ENCODE measurements at regions not wholly inside any gene's neighbourhood (a gene's known extent, or its start where the extent isn't known, plus 50 kb on each side); places are given as distances from the start of the nearest gene placed in this dataset.

DNA sequence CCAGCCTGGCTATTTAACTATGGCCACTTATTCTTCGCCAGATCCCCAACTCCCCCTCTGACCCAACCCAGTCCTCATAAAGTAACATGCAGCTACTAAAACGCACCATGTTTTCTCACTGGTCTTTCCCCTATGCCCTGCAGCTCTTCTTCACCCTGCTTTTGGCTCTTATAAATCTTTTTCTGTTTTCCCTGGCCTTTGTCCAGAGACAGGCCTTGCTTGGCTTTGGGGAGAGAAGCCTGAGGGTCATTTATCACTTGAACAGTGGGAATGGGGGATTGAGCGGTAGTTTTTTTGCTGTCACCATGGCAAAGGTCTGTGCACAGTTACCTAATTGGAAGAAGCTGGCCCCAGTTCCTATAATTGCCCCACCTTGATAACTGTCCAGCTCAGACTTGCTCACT is 202.9 kb upstream of the NT5C1B start (continued):
- TF ChIP-seq, protein P1, sequence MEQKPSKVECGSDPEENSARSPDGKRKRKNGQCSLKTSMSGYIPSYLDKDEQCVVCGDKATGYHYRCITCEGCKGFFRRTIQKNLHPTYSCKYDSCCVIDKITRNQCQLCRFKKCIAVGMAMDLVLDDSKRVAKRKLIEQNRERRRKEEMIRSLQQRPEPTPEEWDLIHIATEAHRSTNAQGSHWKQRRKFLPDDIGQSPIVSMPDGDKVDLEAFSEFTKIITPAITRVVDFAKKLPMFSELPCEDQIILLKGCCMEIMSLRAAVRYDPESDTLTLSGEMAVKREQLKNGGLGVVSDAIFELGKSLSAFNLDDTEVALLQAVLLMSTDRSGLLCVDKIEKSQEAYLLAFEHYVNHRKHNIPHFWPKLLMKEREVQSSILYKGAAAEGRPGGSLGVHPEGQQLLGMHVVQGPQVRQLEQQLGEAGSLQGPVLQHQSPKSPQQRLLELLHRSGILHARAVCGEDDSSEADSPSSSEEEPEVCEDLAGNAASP (CRISPR knock-in tag; IDR thresholded peaks at IDR 0.05; ENCODE audit: borderline replicate concordance): no peak
- TF ChIP-seq DR1 (CRISPR knock-in tag; IDR thresholded peaks at IDR 0.05): no peak
- TF ChIP-seq, protein P2, sequence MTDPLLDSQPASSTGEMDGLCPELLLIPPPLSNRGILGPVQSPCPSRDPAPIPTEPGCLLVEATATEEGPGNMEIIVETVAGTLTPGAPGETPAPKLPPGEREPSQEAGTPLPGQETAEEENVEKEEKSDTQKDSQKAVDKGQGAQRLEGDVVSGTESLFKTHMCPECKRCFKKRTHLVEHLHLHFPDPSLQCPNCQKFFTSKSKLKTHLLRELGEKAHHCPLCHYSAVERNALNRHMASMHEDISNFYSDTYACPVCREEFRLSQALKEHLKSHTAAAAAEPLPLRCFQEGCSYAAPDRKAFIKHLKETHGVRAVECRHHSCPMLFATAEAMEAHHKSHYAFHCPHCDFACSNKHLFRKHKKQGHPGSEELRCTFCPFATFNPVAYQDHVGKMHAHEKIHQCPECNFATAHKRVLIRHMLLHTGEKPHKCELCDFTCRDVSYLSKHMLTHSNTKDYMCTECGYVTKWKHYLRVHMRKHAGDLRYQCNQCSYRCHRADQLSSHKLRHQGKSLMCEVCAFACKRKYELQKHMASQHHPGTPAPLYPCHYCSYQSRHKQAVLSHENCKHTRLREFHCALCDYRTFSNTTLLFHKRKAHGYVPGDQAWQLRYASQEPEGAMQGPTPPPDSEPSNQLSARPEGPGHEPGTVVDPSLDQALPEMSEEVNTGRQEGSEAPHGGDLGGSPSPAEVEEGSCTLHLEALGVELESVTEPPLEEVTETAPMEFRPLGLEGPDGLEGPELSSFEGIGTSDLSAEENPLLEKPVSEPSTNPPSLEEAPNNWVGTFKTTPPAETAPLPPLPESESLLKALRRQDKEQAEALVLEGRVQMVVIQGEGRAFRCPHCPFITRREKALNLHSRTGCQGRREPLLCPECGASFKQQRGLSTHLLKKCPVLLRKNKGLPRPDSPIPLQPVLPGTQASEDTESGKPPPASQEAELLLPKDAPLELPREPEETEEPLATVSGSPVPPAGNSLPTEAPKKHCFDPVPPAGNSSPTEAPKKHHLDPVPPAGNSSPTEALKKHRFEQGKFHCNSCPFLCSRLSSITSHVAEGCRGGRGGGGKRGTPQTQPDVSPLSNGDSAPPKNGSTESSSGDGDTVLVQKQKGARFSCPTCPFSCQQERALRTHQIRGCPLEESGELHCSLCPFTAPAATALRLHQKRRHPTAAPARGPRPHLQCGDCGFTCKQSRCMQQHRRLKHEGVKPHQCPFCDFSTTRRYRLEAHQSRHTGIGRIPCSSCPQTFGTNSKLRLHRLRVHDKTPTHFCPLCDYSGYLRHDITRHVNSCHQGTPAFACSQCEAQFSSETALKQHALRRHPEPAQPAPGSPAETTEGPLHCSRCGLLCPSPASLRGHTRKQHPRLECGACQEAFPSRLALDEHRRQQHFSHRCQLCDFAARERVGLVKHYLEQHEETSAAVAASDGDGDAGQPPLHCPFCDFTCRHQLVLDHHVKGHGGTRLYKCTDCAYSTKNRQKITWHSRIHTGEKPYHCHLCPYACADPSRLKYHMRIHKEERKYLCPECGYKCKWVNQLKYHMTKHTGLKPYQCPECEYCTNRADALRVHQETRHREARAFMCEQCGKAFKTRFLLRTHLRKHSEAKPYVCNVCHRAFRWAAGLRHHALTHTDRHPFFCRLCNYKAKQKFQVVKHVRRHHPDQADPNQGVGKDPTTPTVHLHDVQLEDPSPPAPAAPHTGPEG (CRISPR knock-in tag; IDR thresholded peaks at IDR 0.05): no peak
- no peak for TF ChIP-seq PRDM10 (CRISPR knock-in tag; IDR thresholded peaks at IDR 0.05; ENCODE audit: low read depth)
- no peak for TF ChIP-seq MLLT10 (CRISPR knock-in tag; IDR thresholded peaks at IDR 0.05)
- TF ChIP-seq, protein P3, sequence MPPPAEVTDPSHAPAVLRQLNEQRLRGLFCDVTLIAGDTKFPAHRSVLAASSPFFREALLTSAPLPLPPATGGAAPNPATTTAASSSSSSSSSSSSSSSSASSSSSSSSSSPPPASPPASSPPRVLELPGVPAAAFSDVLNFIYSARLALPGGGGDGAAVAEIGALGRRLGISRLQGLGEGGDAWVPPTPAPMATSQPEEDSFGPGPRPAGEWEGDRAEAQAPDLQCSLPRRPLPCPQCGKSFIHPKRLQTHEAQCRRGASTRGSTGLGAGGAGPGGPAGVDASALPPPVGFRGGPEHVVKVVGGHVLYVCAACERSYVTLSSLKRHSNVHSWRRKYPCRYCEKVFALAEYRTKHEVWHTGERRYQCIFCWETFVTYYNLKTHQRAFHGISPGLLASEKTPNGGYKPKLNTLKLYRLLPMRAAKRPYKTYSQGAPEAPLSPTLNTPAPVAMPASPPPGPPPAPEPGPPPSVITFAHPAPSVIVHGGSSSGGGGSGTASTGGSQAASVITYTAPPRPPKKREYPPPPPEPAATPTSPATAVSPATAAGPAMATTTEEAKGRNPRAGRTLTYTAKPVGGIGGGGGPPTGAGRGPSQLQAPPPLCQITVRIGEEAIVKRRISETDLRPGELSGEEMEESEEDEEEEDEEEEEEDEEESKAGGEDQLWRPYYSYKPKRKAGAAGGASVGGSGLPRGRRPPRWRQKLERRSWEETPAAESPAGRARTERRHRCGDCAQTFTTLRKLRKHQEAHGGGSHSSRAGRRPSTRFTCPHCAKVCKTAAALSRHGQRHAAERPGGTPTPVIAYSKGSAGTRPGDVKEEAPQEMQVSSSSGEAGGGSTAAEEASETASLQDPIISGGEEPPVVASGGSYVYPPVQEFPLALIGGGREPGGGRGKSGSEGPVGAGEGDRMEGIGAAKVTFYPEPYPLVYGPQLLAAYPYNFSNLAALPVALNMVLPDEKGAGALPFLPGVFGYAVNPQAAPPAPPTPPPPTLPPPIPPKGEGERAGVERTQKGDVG (CRISPR knock-in tag; IDR thresholded peaks at IDR 0.05; ENCODE audit: borderline replicate concordance): no peak
- TF ChIP-seq YEATS2 (CRISPR knock-in tag; IDR thresholded peaks at IDR 0.05; ENCODE audit: borderline replicate concordance): no peak
